ENCODE measurements at regions not wholly inside any gene's neighbourhood (a gene's known extent, or its start where the extent isn't known, plus 50 kb on each side); places are given as distances from the start of the nearest gene placed in this dataset.

DNA sequence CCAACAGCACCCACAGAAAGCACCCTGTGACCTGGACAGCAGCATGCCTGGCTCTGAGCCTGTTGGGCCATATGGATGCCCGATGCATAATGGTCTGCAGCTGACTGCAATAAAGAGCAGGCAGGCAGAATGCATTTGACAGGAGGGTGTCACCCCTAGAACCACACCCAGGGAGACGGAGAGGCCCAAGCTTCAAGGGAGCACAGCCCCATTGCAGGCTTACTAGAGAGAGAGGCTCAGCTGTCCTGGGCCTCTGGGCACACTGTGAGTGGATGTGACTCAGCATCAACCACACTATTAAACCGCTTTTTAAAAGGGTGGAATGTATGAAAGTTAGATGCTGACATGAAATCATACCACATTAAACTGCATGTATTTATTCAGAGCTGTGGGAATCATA lies 365.3 kb downstream of the CTTN start:
- H3K36me3 Mint-ChIP-seq: peaks cover 0 to 2% (median 0%) of the 10 kb centered on the region in 3 donors
- POLR2A ChIA-PET: no interaction called here

DNA sequence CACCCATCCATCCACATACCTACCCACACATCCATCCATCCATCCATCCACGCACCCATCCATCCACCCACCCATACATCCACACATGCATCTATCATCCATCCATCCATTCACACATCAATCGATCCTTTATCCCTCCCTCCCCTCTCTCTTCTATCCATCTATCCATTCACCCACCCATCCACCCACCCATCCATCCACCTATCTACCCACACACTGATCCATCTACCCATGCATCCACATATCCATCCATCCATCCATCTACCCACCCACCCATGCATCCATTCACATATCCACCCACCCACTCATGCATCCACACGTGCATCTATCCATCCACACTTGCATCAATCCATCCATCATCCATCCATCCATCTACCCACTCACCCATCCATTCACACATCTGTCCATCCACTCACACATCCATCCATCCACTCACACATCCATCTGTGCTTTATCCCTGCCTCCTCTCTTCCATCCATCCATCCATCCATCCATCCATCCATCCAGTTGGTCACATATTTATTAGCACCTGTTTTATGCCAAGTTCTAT lies 366.1 kb downstream of the CTTN start:
- peak overlapping the region in 1 of 10 donors; percentile 49 for H3K27ac Mint-ChIP-seq
- no peak for ATAC-seq

More for the DNA sequence above, 365.3 kb downstream of the CTTN start:
- Mint-ChIP-seq H3K4me1 (no peaks in the 10 kb centered on the region), H3K9me3 (peaks cover 0 to 11% (median 3%) of the 10 kb centered on the region in 9 donors), H3K4me3 (no peak overlapping the region), H3K27me3 (peaks cover 0 to 11% (median 6%) of the 10 kb centered on the region in 5 donors), H3K27ac (no peak overlapping the region)
- no peak for DNase-seq
- ATAC-seq: no peak

DNA sequence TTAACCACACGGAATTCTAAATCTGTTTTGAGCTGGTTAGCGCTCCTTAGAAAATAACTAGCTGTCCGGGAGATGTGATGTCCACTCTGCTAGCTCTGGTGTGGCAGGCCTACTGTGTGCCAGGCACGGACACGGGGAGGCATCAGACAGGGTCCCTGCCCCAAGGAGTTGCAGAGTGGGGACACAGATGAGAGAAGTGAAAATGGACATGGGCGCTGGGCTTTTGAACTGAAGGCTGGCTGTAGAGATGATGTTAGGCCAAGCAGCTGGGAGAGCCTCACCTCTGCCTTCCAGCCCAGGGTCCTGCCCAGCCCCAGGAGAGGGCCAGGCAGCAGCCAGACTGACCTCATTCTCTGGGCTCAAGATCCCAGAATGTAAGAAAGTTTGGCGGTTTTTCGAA lies 368.6 kb downstream of the CTTN start:
- Mint-ChIP-seq H3K4me1 (no peaks in the 10 kb centered on the region), H3K27me3 (peaks cover 0 to 7% (median 0%) of the 10 kb centered on the region in 5 donors), H3K9me3 (peaks cover 0 to 3% (median 0%) of the 10 kb centered on the region in 9 donors), H3K36me3 (no peaks in the 10 kb centered on the region), H3K4me3 (no peak overlapping the region), H3K27ac (no peak overlapping the region)
- POLR2A ChIA-PET: no interaction called here
- ATAC-seq: no peak
- peak in 1 of 10 donors; percentile 22 for DNase-seq

More for the DNA sequence above, 366.1 kb downstream of the CTTN start:
- DNase-seq: peak in 1 of 10 donors; percentile 32
- Mint-ChIP-seq H3K36me3 (peaks cover 0 to 2% (median 0%) of the 10 kb centered on the region in 3 donors), H3K4me1 (no peaks in the 10 kb centered on the region), H3K4me3 (no peak overlapping the region), H3K9me3 (peaks cover 0 to 11% (median 3%) of the 10 kb centered on the region in 9 donors), H3K27me3 (peaks cover 0 to 10% (median 6%) of the 10 kb centered on the region in 5 donors)
- POLR2A ChIA-PET: no interaction called here

DNA sequence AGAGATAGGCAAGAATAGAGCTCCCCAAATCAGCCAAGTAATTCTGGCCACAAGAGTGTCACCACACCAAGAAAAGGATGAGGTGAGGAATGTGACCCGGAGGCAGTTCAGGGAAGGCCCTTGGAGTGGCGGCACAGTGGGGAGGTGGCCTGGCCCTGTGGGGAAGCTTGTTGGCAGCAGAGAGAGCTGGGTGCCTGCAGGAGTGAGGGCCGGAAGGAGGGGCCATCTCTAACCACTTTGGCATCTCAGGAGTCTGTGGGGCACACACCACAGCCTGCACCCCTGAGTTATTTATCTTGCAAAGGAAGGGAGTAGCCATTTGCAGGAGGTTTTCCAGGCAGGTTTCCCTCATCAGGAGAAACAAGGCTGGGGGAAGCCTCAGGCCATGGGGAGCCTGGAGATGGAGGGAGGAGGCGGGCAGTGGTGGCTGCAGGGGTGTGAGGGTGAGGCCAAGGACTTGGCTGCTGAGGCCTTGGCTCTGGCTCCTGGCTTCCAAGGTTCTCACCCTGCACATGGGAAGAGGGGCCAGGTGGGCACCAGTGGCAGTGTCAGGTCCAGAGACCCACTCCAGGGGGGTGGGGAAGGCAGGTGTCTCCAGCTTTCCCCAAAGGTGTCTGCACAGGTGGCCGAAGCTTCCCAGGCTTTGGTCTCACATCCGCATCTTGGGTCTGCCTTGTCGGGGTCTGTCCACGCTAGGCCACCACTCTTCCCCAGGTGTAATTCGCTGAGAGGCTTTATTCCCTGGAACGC lies 370.2 kb downstream of the CTTN start:
- no peak for ATAC-seq

DNA sequence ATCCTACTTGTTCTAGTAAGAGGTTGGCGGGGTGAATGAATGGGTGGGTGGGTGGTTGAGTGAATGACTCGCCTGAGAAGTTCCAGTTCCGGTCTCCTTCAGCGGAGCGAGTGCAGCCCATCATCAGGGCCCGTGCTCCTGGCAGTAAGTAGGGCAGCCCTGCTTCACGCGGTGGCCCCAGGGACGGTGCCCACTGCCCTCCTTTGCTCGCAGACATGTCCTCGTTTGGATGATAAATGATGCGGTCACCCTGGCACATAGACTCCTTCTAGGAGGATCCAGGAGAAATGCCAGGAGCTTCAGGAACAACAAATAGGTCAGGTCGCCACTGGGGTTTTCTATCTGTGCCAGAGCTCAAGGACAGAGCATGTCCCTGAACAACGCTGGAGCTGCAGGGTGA lies 370.8 kb downstream of the CTTN start:
- no peak overlapping the region for H3K27ac Mint-ChIP-seq
- POLR2A ChIA-PET: no interaction called here
- H3K36me3 Mint-ChIP-seq: no peaks in the 10 kb centered on the region
- DNase-seq (peak in 1 of 10 donors; percentile 45), ATAC-seq (no peak)
- H3K9me3 Mint-ChIP-seq: peaks cover 0 to 5% (median 0%) of the 10 kb centered on the region in 9 donors
- H3K4me3 Mint-ChIP-seq: no peak overlapping the region
- H3K27me3 Mint-ChIP-seq: peaks cover 0 to 4% (median 0%) of the 10 kb centered on the region in 5 donors
- H3K4me1 Mint-ChIP-seq: no peaks in the 10 kb centered on the region

More for the DNA sequence above, 370.2 kb downstream of the CTTN start:
- H3K36me3 Mint-ChIP-seq: no peaks in the 10 kb centered on the region
- H3K27me3 Mint-ChIP-seq: peaks cover 0 to 4% (median 0%) of the 10 kb centered on the region in 5 donors
- peaks cover 0 to 3% (median 0%) of the 10 kb centered on the region in 9 donors for H3K9me3 Mint-ChIP-seq
- no peak overlapping the region for H3K4me3 Mint-ChIP-seq
- POLR2A ChIA-PET: no interaction called here
- no peaks in the 10 kb centered on the region for H3K4me1 Mint-ChIP-seq
- no peak overlapping the region for H3K27ac Mint-ChIP-seq
- DNase-seq: peak in 1 of 10 donors; percentile 53

DNA sequence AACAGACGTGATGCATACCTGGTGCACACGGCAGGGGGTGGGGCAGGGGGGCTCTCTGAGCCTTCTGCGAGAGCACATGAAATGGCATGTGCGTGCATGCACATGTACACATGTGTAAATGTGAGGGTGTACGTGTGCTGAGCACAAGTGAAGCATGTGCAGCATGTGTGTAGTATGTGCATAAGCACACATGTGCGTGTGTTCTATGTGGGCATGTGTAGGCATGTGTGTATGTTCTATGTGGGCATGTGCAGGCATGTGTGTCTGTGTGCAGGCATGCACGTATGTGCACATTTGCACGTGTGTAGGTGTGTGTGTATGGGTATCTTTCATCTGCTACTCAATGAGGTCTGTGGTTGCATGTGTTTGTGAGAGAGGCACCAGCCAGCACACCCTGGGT lies 371.2 kb downstream of the CTTN start:
- Mint-ChIP-seq H3K27ac (no peak overlapping the region), H3K4me1 (no peaks in the 10 kb centered on the region), H3K36me3 (no peaks in the 10 kb centered on the region), H3K9me3 (peaks cover 0 to 9% (median 0%) of the 10 kb centered on the region in 9 donors), H3K27me3 (peaks cover 0 to 4% (median 0%) of the 10 kb centered on the region in 5 donors), H3K4me3 (no peak overlapping the region)
- ATAC-seq: no peak
- POLR2A ChIA-PET: no interaction called here
- no peak for DNase-seq

DNA sequence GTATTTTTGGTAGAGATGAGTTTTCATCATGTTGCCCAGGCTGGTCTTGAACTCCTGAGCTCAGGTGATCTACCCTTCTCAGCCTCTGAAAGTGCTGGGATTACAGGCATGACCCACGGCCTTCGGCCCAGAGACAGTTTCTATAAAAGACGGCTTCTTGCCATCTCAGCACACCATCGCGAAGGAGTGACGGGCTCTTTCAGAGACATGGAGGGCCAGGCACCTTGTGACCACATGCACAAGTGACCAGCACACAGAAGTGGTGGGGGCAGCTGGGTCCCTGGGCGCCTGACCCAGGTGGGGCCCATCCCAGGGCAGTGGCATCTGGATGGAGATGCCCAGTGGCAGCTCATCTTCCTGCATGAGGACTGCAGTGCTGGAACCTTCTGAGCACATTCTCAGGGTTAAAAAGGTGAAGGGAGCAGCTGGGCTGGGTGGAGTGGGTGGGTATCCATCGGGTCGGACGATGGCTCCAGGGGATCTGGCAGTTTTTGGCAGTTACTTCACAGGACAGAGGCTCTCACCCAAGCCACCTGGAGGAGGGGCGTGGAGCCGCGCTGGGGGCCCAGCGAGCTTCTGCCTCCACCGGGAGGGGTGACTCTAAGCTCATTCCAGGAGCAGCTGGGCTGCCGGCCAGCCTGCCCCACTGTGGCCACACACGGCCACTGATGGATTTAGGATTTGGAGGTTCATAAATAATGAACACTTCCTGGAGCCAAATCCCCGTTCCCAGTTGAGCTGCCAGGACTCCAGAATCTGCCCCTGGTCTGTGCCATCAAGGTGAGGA lies 373.0 kb downstream of the CTTN start:
- H3K4me1 Mint-ChIP-seq: no peaks in the 10 kb centered on the region

DNA sequence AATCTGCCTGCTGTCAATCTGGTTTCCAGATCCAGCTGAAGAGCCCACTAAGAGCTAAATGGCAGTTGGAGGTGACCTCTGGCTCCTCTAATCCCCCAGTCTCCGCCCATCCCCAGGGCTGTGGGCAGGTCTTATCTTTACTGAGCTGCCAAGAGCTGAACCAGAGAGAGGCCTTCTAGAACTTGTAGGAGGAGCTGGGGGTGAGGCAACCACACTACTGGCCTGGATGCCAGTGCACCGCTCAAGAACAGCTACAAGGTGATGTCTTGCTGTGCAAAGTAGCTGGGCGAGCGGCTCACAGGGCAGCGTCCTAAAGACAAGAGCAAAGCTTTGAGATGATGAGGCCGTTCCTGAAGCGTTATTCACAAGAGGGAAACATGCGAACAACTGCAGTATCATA lies 374.6 kb downstream of the CTTN start:
- Mint-ChIP-seq H3K36me3 (no peaks in the 10 kb centered on the region), H3K4me1 (no peaks in the 10 kb centered on the region), H3K9me3 (peaks cover 0 to 27% (median 2%) of the 10 kb centered on the region in 9 donors), H3K27me3 (no peaks in the 10 kb centered on the region), H3K4me3 (no peak overlapping the region), H3K27ac (no peak overlapping the region)
- no peak for ATAC-seq
- DNase-seq: peak in 1 of 10 donors; percentile 16
- POLR2A ChIA-PET: no interaction called here

More for the DNA sequence above, 373.0 kb downstream of the CTTN start:
- Mint-ChIP-seq H3K36me3 (no peaks in the 10 kb centered on the region), H3K27me3 (no peaks in the 10 kb centered on the region), H3K9me3 (peaks cover 0 to 11% (median 0%) of the 10 kb centered on the region in 9 donors), H3K4me3 (no peak overlapping the region), H3K27ac (no peak overlapping the region)
- no peak for ATAC-seq
- POLR2A ChIA-PET: no interaction called here
- peak in 1 of 10 donors; percentile 59 for DNase-seq

DNA sequence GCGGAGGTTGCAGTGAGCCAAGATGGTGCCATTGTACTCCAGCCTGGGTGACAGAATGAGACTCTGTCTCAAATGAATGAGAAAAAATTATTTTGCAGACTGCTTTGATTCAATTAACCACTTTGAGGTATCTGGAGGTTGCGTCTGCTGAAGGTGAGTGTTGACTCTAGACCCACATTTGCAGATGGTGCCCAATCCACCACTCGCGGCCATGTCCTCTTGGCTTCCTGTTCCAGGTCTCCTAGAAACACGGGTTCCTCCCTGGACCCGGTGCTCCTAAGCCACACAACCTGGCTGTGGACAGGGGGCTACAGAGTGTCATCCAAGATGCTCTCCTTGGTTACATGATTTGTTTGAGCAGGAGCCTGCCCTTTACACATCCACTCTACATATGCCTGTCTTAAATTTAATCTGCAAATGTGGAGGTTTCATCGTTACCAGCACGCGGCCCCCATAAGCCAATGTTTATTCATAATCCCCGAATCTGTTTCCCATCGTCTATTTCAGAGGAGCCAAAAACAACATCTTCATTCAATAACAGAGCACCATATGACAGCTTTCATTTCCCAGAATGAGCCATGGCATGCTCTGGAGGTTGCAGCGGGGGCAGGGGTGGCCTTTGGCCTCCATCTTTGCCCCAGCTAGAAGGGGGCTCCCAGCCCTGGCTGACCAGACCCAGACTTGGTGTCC lies 377.2 kb downstream of the CTTN start:
- Mint-ChIP-seq H3K27me3 (peaks cover 0 to 3% (median 0%) of the 10 kb centered on the region in 5 donors), H3K36me3 (no peaks in the 10 kb centered on the region), H3K9me3 (peaks cover 0 to 27% (median 2%) of the 10 kb centered on the region in 9 donors), H3K27ac (no peak overlapping the region), H3K4me3 (no peak overlapping the region), H3K4me1 (peaks cover 0 to 1% (median 0%) of the 10 kb centered on the region in 4 donors)
- ATAC-seq (no peak), DNase-seq (peak in 1 of 10 donors; percentile 32)
- POLR2A ChIA-PET: no interaction called here

DNA sequence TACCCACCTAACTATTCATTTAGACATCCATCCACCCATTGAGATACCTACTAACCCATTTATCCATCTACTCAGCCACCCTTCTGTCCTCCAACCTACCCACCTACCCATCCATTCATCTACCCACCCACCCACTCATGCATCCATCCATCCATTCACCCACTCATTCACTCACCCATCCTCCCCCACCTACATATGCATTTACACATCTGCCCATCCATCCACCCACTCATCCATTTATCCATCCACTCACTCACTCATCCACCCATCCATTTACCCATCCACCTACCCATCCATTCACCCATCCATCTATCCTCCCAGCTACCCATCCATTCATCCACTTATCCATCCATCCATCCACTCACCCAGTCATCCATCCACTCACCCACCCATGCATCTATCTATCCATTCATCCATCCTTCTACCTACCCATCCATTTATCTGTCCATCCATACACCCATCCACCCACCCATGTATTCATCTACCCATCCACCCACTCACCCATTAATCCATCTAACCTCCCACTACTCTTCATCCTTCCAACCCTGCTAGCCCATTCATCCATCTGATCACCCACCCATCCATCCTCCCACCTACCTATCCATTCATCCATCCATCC lies 378.7 kb downstream of the CTTN start:
- Mint-ChIP-seq H3K4me1 (peaks cover 0 to 1% (median 0%) of the 10 kb centered on the region in 4 donors), H3K4me3 (no peak overlapping the region), H3K36me3 (no peaks in the 10 kb centered on the region), H3K27ac (no peak overlapping the region), H3K27me3 (peaks cover 0 to 3% (median 0%) of the 10 kb centered on the region in 5 donors), H3K9me3 (peaks cover 0 to 27% (median 2%) of the 10 kb centered on the region in 9 donors)
- DNase-seq: no peak
- POLR2A ChIA-PET: no interaction called here
- ATAC-seq: no peak

DNA sequence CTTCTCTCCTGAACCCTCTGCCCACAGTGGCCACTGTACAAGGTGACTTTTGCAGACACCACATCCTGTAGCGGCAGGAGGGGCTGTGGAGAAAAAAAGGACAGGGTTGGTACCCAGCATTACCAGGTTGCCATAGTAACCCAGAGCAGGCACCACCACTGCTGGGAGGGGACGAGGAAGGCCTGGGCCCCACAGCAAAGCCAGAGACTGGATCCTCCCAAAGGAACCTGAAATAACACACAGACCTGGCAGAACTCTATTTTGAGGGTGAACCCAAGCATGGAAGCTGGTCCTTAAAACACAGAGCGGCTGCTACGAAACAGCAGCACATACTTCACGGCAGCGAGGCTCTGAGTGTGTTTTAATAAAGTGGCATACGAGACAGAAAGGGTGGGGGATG lies 380.6 kb downstream of the CTTN start:
- Mint-ChIP-seq H3K4me1 (peaks cover 0 to 1% (median 0%) of the 10 kb centered on the region in 4 donors), H3K27me3 (peaks cover 0 to 9% (median 0%) of the 10 kb centered on the region in 5 donors), H3K36me3 (no peaks in the 10 kb centered on the region), H3K27ac (no peak overlapping the region), H3K4me3 (no peak overlapping the region), H3K9me3 (peaks cover 0 to 24% (median 1%) of the 10 kb centered on the region in 9 donors)
- no peak for DNase-seq
- no peak for ATAC-seq
- POLR2A ChIA-PET: no interaction called here

Measured in naive thymus-derived CD8-positive, alpha-beta T cell (primary cell).